Thyroid gland (tissue), 4 donors: ENCODE measurements at regions not wholly inside any gene's neighbourhood (a gene's known extent, or its start where the extent isn't known, plus 50 kb on each side); places are given as distances from the start of the nearest gene placed in this dataset.

Source experiments
- DNase-seq, 2 donors: peaks; one replicate each; pipeline ENCODE4 v3.0.0-alpha.2; 2019
- H3K27ac ChIP-seq, 3 donors: fragments of 200-600 bp; sonication (generic); 1 replicate in 2 of 3; 2 replicates in 1 of 3; pipeline ENCODE4 v1.5.1; 2016 to 2019; ENCODE audit warnings: mild to moderate bottlenecking in 1 of 3, moderate library complexity in 1 of 3
- H3K27me3 ChIP-seq: fragments of 200-600 bp; sonication (generic); one replicate; pipeline ENCODE4 v1.5.1; 2019
- H3K36me3 ChIP-seq, 2 donors: fragments of 200-600 bp; sonication (generic); one replicate each; pipeline ENCODE4 v1.5.1; 2016 to 2019
- H3K4me1 ChIP-seq, 2 donors: fragments of 200-600 bp; sonication (generic); one replicate each; pipeline ENCODE4 v1.5.1; 2017 to 2019
- H3K4me3 ChIP-seq, 3 donors: fragments of 200-600 bp; sonication (generic); replicated peaks in 1 of 3; 1 replicate in 2 of 3; 2 replicates in 1 of 3; pipeline ENCODE4 v1.5.1; 2016; ENCODE audit warnings: mild to moderate bottlenecking in 1 of 3
- H3K9me3 ChIP-seq: fragments of 200-600 bp; sonication (generic); one replicate; pipeline ENCODE4 v1.5.1; 2017
- POLR2A ChIP-seq, 2 donors: fragments of 450-650 bp; IDR thresholded peaks; one replicate each; pipeline ENCODE4 v1.6.1; 2017; ENCODE audit warnings: antibody characterized with exemption in 2 of 2, mild to moderate bottlenecking in 2 of 2, moderate library complexity in 1 of 2
- WGBS, 2 donors: methylation state at CpG; one replicate each; pipeline ENCODE4 v1.1.5; 2017; 5-methylcytosine and 5-hydroxymethylcytosine counted together
- intact Hi-C: fragments of 100-400 bp; cut with DNase I; formaldehyde crosslinking; loops from one replicate; pipeline ENCODE4 v1.15.1; 2023
- TF ChIP-seq, protein P1 (sequence below), 6 experiments: fragments of 200-600 bp in 3 of 6; fragments of 450-650 bp in 3 of 6; sonication (generic) in 3 of 6; IDR thresholded peaks; one replicate each; pipeline ENCODE4 v1.5.1; 2016 to 2019; ENCODE audit warnings: antibody characterized with exemption in 6 of 6, mild to moderate bottlenecking in 2 of 6, inconsistent platforms in 1 of 6, moderate library complexity in 1 of 6

- TF ChIP-seq, protein P1, sequence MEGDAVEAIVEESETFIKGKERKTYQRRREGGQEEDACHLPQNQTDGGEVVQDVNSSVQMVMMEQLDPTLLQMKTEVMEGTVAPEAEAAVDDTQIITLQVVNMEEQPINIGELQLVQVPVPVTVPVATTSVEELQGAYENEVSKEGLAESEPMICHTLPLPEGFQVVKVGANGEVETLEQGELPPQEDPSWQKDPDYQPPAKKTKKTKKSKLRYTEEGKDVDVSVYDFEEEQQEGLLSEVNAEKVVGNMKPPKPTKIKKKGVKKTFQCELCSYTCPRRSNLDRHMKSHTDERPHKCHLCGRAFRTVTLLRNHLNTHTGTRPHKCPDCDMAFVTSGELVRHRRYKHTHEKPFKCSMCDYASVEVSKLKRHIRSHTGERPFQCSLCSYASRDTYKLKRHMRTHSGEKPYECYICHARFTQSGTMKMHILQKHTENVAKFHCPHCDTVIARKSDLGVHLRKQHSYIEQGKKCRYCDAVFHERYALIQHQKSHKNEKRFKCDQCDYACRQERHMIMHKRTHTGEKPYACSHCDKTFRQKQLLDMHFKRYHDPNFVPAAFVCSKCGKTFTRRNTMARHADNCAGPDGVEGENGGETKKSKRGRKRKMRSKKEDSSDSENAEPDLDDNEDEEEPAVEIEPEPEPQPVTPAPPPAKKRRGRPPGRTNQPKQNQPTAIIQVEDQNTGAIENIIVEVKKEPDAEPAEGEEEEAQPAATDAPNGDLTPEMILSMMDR (IDR thresholded peaks at IDR 0.05), result no peak
- TF ChIP-seq POLR2A (IDR thresholded peaks at IDR 0.05), result no peak
- 89 to 96% methylated on average over 4 of the region's 4 CpGs for WGBS, 2 donors
- DNase-seq, result no peak
- no peak overlapping the region for H3K4me3 ChIP-seq
- H3K27me3 ChIP-seq, result no peaks in the 10 kb centered on the region
- no peak overlapping the region for H3K27ac ChIP-seq
- no peaks in the 10 kb centered on the region for H3K36me3 ChIP-seq
- no peaks in the 10 kb centered on the region for H3K4me1 ChIP-seq
- no peaks in the 10 kb centered on the region for H3K9me3 ChIP-seq
- intact Hi-C loops, result no loop called here
These were observed 138.6 kb upstream of the VRK1 start for GRCh38 chr14:96658611-96659010.

DNA sequence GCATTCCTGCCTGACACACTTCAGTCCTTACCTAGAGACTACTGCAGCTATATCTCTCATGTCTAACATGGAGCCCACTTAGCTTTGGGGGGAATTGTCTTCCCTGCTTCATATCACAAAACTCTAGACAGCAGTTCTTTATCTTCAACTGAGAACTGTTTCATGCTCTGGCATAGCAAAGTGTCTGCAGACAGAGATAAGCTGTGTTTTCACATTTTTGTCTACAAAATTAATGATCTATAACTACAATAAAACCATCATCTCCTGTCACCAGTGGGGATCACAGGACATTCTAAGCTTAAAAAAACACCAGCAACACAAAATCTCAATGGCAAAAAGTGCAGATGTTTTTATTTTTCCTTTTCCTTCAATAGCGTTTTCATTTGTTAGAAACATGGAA lies 137.1 kb upstream of the VRK1 start:
- Histone ChIP-seq H3K36me3 (no peaks in the 10 kb centered on the region), H3K4me3 (no peak overlapping the region), H3K9me3 (no peaks in the 10 kb centered on the region), H3K4me1 (no peaks in the 10 kb centered on the region), H3K27ac (no peak overlapping the region), H3K27me3 (no peaks in the 10 kb centered on the region)
- no peak for TF ChIP-seq POLR2A (IDR thresholded peaks at IDR 0.05)
- TF ChIP-seq, protein P1 (IDR thresholded peaks at IDR 0.05), result no peak
- 49% methylated on average over 1 of the region's 1 CpG for WGBS, 2 donors
- intact Hi-C loops, result no loop called here
- DNase-seq, result no peak

GRCh38 chr14:96660667-96661066 lies 136.5 kb upstream of the VRK1 start:
- intact Hi-C loops, result no loop called here
- Histone ChIP-seq H3K9me3 (no peaks in the 10 kb centered on the region), H3K36me3 (no peaks in the 10 kb centered on the region), H3K4me1 (no peaks in the 10 kb centered on the region), H3K27ac (no peak overlapping the region), H3K4me3 (no peak overlapping the region), H3K27me3 (no peaks in the 10 kb centered on the region)
- TF ChIP-seq, protein P1 (IDR thresholded peaks at IDR 0.05), result no peak
- TF ChIP-seq POLR2A (IDR thresholded peaks at IDR 0.05), result no peak
- 33 to 48% methylated on average over 4 of the region's 4 CpGs for WGBS, 2 donors
- DNase-seq, result no peak

GRCh38 chr14:96661244-96661969 lies 135.8 kb upstream of the VRK1 start:
- intact Hi-C loops, result no loop called here
- Histone ChIP-seq H3K27me3 (no peaks in the 10 kb centered on the region), H3K36me3 (no peaks in the 10 kb centered on the region), H3K4me3 (no peak overlapping the region), H3K9me3 (no peaks in the 10 kb centered on the region), H3K27ac (no peak overlapping the region), H3K4me1 (no peaks in the 10 kb centered on the region)
- TF ChIP-seq, protein P1 (IDR thresholded peaks at IDR 0.05), result no peak
- TF ChIP-seq POLR2A (IDR thresholded peaks at IDR 0.05), result no peak
- no peak for DNase-seq

DNA sequence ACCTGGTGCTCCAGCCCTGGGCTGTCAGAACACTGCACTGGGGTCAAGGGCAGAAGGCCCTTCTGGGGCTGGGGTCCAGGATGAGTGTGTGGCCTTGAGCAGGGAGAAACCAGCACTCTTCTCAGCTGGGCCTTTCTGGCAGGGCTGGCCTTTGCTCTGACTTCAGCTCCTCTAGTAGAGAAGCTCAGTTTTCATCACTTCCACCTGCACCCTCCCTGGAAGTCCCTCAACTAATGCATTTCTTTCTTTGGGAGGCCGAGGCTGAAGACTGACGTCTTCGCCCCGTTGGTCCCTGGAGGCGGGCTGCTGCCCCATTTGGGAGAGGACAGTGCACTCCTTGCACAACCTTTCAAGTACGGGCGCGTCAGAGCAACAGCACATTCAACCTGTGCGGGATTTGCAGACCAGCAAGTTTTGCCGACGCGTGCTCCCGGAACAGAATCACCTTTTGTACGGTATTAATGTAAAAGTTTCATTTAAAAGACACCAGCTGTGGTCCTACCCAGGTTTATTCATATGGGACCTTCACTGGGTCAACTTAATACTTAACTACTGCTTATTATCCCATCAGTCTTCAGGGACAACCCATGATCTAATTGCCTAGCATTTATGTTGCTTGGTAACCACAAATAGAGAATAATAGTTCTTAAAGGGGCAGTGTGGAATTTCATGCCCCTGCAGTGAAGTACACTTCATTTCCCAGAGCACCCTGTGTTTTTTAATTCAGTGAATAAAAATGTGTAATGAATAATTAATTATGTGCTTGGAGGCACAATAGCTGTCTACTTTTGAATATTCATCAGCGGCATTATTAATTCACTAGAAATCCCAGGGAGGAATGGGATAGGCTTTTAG lies 134.8 kb upstream of the VRK1 start:
- intact Hi-C loops, result no loop called here
- H3K4me1 ChIP-seq, result no peaks in the 10 kb centered on the region
- H3K27me3 ChIP-seq, result no peaks in the 10 kb centered on the region
- no peaks in the 10 kb centered on the region for H3K9me3 ChIP-seq
- H3K4me3 ChIP-seq, result no peak overlapping the region
- no peaks in the 10 kb centered on the region for H3K36me3 ChIP-seq
- TF ChIP-seq POLR2A (IDR thresholded peaks at IDR 0.05), result no peak
- TF ChIP-seq, protein P1 (IDR thresholded peaks at IDR 0.05), result no peak
- no peak for DNase-seq
- 70 to 80% methylated on average over 15 of the region's 15 CpGs for WGBS, 2 donors
- H3K27ac ChIP-seq, result no peak overlapping the region
